ENCODE measurements at regions not wholly inside any gene's neighbourhood (a gene's known extent, or its start where the extent isn't known, plus 50 kb on each side); places are given as distances from the start of the nearest gene placed in this dataset.

DNA sequence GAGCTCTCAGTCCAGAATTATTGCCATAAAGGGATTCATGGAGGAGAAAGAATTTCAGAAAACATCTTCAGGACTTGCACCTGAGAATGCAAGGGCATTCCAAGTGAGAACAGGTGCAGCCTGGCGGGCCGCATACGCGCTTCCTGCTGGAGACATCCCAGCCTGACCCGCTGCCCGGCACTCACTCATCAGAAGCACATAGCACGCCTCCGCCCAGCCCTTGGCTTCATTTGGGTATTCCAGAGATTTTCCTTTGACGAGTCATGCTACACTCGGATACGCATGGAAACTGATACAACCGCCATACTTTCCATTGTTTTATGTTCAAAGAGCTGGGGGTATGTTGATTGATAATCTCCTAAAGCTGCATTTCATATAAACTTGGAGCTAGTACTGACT lies 228.0 kb upstream of the ID2 start:
- no peak for DNase-seq
- H3K27ac Mint-ChIP-seq: no peak overlapping the region
- Histone ChIP-seq H3K4me2 (ENCODE audit: insufficient read depth, insufficient read length, low read length) (no peak overlapping the region), H2BK120ac (ENCODE audit: low read depth, low read length, poor library complexity, severe bottlenecking) (no peak overlapping the region), H2BK12ac (ENCODE audit: insufficient read length, low read depth, low read length) (no peak overlapping the region), H3K27me3 (ENCODE audit: insufficient read depth, low read length) (no peaks in the 10 kb centered on the region), H3K27ac (ENCODE audit: insufficient read length, low read depth, low read length) (no peak overlapping the region), H3K9ac (ENCODE audit: extremely low read depth, insufficient read length, low read length) (no peak overlapping the region), H4K8ac (replicated peaks; ENCODE audit: insufficient read length, low read depth, low read length) (no peak overlapping the region), H3T11ph (ENCODE audit: low read length) (no peak overlapping the region), H3K79me2 (ENCODE audit: insufficient read depth, low read length) (no peaks in the 10 kb centered on the region), H3K23me2 (ENCODE audit: insufficient read length, low read depth, low read length, poor library complexity, severe bottlenecking) (no peaks in the 10 kb centered on the region), H2AK5ac (ENCODE audit: insufficient read length, low read length) (no peak overlapping the region), H4K5ac (ENCODE audit: insufficient read length, low read depth, low read length) (no peak overlapping the region), H2AFZ (ENCODE audit: low read length) (no peak overlapping the region), H2BK15ac (ENCODE audit: low read depth, low read length) (no peak overlapping the region), H3K14ac (ENCODE audit: insufficient read depth, low read length) (no peak overlapping the region), H3K18ac (ENCODE audit: insufficient read length, low read depth, low read length) (no peak overlapping the region), H3K4ac (ENCODE audit: low read depth, low read length) (no peak overlapping the region), H3K56ac (ENCODE audit: insufficient read length, low read depth, low read length) (no peak overlapping the region), H2BK20ac (ENCODE audit: low read depth, low read length, poor library complexity, severe bottlenecking) (no peak overlapping the region), H3K79me1 (ENCODE audit: insufficient read depth, low read depth, low read length, poor library complexity, severe bottlenecking) (no peaks in the 10 kb centered on the region), H2BK5ac (ENCODE audit: insufficient read length, low read length) (no peak overlapping the region), H4K91ac (ENCODE audit: insufficient read length, low read depth, low read length) (no peak overlapping the region), H3K23ac (ENCODE audit: insufficient read length, low read depth, low read length) (no peak overlapping the region), H4K20me1 (ENCODE audit: control insufficient read depth, insufficient read depth, insufficient read length) (no peaks in the 10 kb centered on the region), H3K9me3 (ENCODE audit: control insufficient read depth, low read depth, low read length) (no peaks in the 10 kb centered on the region), H3K4me1 (ENCODE audit: insufficient read depth, low read length) (no peaks in the 10 kb centered on the region)
- no CpG with 5 or more reads among the region's 12 CpGs for WGBS (ENCODE audit: extremely low coverage, insufficient read length, low lambda C conversion rate)
- 0 out of 7 replicates have a peak, but pooled peaks cover 0 to 5% (median 0%) of the 10 kb centered on the region in 3 experiments for H3K36me3 Mint-ChIP-seq (ENCODE audit: insufficient read depth in 1 of 3, low read depth in 3 of 3)
- H3K4me1 Mint-ChIP-seq: peaks cover 7 to 11% of the 10 kb centered on the region in 2 experiments; a peak in 3 of 4 replicates
- TF ChIP-seq, protein P1, sequence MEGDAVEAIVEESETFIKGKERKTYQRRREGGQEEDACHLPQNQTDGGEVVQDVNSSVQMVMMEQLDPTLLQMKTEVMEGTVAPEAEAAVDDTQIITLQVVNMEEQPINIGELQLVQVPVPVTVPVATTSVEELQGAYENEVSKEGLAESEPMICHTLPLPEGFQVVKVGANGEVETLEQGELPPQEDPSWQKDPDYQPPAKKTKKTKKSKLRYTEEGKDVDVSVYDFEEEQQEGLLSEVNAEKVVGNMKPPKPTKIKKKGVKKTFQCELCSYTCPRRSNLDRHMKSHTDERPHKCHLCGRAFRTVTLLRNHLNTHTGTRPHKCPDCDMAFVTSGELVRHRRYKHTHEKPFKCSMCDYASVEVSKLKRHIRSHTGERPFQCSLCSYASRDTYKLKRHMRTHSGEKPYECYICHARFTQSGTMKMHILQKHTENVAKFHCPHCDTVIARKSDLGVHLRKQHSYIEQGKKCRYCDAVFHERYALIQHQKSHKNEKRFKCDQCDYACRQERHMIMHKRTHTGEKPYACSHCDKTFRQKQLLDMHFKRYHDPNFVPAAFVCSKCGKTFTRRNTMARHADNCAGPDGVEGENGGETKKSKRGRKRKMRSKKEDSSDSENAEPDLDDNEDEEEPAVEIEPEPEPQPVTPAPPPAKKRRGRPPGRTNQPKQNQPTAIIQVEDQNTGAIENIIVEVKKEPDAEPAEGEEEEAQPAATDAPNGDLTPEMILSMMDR (conservative IDR thresholded peaks at IDR 0.05): no peak
- peaks cover 0 to 7% of the 10 kb centered on the region in 2 experiments; a peak in 2 of 5 replicates for H3K9me3 Mint-ChIP-seq
- no peak overlapping the region for H3K4me3 Mint-ChIP-seq
- H3K27me3 Mint-ChIP-seq (ENCODE audit: low read depth): peaks cover 3% of the 10 kb centered on the region; the same call in 1 of the 2 replicates

Data from H9 (cell line).